ENCODE measurements at regions not wholly inside any gene's neighbourhood (a gene's known extent, or its start where the extent isn't known, plus 50 kb on each side); places are given as distances from the start of the nearest gene placed in this dataset.

- DNase-seq (ENCODE audit: low read depth) = no peak
These were observed 186.0 kb upstream of the MKI67 start for GRCh38 chr10:128312250-128312649.

- DNase-seq (ENCODE audit: low read depth) = no peak
These were observed 188.5 kb upstream of the MKI67 start for GRCh38 chr10:128314686-128315085.

DNA sequence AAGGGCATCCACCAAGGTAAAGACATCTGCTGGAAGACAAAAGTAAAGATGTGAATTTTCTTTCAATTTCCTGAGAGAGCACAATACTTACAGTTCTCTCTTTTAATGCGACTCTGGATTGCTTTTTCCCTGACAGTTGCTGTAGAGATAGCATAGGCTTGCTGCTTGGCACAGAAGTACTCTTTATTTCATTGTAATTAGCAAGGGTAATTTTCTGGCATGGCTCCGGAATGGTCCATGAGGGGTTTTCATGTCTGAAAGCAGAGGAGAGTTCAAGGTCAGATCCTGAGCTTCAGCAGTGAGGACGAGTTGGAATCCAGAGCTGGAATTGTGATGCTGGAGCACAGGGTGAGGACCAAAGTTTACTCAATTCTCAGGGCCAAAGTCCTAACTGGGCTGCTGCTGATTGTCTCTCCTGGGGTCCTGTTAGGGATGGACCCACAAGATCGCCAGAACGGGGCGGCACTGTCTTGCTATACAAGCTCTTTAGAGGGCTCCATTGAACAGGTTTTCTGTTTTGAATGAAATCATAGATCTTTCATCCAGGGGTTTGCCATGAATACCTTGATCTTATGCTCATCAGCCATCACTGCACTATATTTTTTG is 190.0 kb upstream of the MKI67 start:
- DNase-seq (ENCODE audit: low read depth) = no peak

DNA sequence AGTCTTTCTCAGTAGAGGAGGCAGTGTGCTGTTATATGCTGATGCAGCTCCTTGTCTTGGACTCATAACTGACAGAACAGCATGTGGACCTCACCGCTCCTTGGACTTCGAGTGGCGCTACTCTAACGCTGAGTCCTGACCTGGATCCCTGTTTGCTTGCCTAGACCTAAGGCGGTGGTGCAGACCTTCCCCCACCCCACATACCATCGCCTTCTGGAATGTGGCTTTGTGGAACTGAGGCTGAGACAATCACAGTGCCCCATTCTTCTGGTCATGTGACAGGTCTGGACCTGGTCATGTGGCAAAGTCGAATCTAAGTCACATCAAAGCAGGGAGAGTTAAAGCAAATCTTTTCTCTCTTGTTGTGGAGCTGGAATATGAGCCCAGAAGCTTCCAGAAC is 190.7 kb upstream of the MKI67 start:
- no peak for DNase-seq (ENCODE audit: low read depth)

DNA sequence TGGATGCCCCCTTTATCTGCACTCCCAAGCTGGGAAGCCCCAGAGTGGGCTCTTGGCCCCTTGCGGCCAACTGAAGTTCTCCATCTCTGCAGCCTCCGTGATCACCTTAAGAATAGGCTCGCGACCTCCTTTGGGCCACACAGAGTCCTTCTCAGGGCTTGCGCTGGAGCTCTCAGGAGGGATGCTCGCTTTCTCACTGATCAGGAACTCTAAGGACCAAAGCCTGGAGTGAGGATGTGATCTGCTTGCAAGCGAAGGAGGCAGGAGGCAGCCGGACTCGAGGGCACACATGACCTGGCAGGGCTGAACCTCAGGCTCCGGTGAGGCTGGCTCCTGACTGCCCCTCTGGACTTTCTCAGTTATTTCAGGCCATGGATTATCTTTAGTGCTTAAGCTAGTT is 192.1 kb upstream of the MKI67 start:
- DNase-seq (ENCODE audit: low read depth) = no peak

- peak; percentile 7 for DNase-seq (ENCODE audit: low read depth)
These were observed 192.7 kb upstream of the MKI67 start for GRCh38 chr10:128318913-128319312.

DNA sequence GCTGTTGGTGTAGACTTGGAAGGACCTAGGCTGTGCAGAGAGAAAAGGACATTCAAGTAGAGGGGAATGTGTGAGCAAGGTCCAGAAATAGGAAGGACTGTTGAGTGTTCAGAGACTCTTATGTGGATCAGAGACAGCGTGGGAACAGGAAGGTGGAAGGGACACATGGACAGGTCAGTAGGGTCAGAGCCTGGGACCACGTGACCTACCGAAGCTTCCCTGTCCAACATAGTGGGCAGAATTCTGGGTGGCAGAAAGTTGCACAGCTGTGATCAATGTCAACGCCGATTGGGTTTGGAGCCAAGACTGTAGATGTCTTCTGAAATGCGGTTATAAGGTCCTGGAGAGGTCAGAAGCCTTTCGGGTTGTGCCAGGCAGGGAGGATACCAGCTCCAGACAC is 195.9 kb upstream of the MKI67 start:
- DNase-seq (ENCODE audit: low read depth) = no peak

DNA sequence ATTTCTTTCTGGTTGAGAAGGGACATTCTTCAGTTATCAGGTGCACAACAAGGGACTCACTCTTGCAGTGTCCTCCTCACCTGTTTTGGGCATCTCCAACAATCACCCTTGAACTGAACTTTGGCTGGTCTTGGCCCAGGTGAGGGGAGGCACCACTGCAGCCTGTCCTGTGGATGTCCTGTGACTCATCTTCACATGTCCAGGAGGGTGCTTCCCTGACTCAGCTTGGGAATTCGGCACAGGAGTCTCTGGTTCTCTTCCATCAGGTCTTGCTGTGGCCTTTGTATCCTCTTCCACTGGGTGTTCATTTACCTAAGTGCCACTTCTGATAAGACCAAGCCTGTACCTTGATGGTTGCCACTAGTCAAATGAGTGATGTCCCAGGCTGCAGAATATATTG is 196.7 kb upstream of the MKI67 start:
- DNase-seq (ENCODE audit: low read depth) = no peak

DNA sequence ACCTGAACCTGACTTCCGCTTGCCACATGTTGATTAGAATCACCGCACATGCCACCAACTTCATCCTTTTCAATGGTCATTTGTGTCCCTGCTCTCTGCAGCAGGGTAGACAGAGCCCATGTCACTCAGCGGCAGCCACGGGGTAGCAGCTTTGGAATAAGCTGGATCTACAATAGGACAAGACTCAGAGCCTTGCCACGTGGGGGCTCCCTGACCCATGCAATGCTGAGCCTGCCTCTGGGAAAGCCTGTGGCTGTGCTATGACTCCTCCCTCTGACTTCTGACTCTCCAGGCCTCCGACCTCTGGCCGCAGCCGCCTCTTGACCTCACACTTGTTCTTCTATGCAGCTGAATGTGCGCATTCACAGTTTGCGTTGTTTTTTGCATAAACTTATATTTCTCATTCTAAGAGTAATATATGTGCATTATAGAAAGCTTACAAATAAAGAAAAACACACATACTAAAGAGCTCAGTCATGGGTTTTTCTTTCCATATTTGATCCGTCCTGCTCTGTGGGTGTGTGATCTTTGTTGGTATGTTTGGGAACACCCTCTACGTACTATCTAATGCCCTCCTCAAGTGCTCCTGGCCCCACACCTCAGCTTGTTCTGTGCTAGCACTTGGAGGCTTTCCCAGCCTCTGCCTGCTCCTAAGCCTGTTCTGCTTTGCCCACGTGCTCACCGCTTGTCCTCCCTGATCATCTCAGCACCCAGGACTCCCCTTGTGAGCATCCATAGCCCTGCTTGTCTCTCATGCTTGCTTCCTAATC is 198.0 kb upstream of the MKI67 start:
- DNase-seq (ENCODE audit: low read depth) = peak; percentile 17

DNA sequence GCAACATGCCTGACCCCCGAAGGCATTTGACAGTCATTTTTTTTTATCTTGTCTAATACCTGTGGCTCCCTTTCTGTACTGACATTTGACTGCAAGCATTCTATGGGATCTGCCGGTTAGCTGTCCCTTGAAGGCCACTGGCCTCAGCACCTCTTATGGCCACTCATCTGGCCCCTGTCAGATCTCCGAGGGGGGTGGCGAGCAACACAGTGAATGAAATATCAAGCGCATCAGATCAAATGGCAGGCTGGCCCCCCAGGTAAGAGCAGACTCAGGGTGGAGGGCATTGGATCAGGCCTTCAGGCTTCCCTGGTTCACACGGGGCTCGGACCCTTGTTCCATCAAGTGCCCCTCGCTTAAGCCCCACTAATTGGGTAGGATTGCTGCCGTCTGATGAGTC is 199.6 kb upstream of the MKI67 start:
- DNase-seq (ENCODE audit: low read depth) = no peak

- DNase-seq (ENCODE audit: low read depth) = no peak
These were observed 200.0 kb upstream of the MKI67 start for GRCh38 chr10:128326251-128326650.

- no peak for DNase-seq (ENCODE audit: low read depth)
These were observed 200.6 kb upstream of the MKI67 start for GRCh38 chr10:128326851-128327250.

DNA sequence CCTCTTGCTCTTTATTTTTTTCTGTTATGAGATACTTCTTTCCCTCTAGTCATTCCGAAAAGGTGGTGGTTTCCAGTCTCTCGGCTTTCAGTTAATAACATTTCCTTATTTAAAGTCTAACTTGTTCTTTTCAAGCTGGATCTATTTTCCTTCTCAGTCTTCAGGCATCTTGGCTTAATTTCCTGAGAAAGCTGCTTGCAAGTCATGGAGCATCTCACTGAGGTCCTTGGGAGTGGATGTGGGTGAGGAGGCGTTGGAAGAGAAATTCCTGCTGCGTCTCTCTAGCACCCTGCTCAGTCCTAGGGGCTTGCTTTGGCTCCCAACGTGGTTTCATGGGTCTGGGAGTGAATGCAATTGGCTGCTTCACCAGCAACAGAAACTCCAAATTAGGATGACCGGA is 210.2 kb upstream of the MKI67 start:
- no peak for DNase-seq (ENCODE audit: low read depth)

- no peak for DNase-seq (ENCODE audit: low read depth)
These were observed 211.7 kb upstream of the MKI67 start for GRCh38 chr10:128337860-128338378.

- DNase-seq (ENCODE audit: low read depth) = no peak
These were observed 212.7 kb upstream of the MKI67 start for GRCh38 chr10:128338951-128339350.

DNA sequence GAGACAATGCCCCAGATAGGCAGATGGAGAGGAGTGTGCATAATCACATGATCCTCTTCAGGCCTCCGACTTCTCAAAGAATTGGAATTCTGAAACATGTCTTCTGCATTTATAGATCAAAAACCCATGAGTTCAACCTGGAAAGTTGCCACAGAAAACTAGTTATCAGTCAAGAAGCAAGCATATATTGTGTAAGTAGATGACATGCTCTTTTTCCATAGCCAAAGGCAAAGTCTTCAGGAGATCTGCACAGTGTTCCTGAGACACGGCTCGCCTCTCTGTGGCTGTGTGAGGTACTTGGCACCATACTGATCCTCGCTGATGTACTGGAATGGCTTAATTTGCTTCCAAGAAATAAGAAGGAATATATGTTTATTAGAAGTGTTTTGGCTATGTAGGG is 213.5 kb upstream of the MKI67 start:
- DNase-seq (ENCODE audit: low read depth) = no peak

DNA sequence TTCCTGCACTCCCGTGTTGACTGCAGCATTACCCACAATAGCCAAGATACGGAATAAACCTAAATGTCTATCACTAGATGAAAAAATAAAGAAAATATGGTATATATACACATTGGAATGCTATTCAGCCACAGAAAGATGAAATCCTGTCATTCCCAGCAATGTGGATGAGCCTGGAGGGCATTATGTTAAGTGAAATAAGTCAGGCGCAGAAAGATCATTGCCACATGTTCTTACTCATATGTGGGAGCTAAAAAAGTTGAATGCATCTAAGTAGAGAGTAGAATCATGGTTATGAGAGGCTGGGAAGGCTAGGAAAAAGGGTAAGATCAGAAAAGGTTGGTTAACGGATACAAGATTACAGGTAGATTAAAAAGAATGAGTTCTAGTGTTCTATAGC is 219.1 kb upstream of the MKI67 start:
- no peak for DNase-seq (ENCODE audit: low read depth)

DNA sequence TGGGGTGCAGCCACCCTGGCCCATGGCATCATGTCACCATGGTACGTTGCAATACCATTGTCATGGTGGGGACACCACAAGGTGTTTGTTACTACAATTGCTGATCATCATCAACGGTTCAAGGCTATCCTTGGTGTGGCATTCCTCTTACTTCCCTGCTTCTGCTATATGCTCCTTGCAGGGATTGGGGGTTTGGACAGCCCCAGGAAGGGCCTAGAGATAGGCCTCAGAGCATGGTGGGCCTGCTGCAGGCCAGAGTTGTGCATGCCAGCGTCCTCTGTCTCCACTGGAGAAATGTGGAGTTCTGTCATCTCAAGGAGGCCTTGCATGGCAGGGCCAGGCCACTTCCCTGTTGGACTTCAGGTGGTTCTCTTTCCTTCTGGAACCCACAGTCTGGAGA is 234.6 kb upstream of the MKI67 start:
- no peak for DNase-seq (ENCODE audit: low read depth)

GRCh38 chr10:128361487-128361886 is 235.3 kb upstream of the MKI67 start:
- no peak for DNase-seq (ENCODE audit: low read depth)

GRCh38 chr10:128362514-128362913 is 236.3 kb upstream of the MKI67 start:
- no peak for DNase-seq (ENCODE audit: low read depth)

DNA sequence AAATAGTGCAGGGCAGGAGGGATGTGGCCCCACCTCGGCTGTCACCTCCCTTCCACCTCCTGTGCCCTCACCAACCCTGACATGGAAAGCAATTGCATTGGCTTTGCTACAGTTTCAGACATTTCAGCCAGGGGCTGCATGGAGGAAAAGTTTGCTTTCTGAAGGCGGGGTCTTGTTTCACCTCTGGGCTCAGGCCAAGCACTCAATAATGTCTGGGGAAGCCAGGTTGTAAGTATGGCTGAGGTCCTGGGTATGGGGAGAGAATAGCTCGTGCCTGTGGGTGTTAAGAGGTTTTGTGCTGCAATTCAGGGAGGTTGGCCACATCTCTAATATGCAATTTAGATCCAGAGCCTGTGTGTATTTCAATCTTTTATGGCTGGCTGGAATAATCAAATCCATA is 238.4 kb upstream of the MKI67 start:
- no peak for DNase-seq (ENCODE audit: low read depth)

DNA sequence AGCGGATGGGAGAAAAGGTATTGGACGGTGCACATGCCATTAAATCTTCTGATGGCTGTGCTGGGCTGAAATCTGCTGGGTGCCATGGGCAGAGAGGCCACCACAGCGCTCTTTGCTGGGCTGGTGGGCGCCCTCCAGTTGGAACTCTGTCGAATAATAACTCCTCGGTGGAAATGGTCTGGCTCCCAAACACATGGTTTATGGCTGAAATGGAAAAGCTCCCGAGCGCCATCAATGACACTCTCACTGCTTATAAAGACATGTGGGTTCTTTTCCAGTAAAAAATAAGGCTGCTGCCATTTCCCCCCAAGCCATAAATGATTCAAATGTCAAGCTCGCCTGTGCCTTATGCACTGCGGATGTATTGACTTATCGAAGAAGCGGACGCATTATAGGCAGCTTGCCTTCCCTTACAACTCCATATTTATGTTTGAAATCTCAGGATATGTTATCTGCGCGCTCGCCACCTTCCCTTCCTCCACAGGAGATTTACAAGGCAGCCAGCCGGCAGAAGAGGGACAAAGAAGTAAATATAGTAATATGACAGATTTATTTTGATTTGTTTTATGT is 239.0 kb upstream of the MKI67 start:
- no peak for DNase-seq (ENCODE audit: low read depth)

DNA sequence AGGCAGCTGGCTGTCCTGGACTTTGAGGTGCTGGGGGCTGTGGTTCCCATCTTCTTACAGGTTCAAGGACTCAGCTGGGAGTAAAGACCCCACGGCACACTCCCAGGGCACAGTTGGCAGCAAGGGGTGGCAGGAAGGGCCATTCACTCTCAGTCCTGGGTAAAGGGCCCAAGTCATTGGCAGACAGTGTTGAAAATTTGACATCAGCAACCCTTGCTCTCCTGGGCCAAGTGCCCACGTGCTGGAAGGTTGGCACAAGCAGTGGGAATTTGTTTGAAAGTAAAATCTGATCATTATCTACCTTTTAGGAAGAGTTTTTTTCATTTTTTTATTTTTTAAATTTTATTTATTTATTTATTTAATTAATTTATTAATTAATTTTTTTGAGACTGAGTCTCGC is 241.6 kb upstream of the MKI67 start:
- no peak for DNase-seq (ENCODE audit: low read depth)
